A549 (cell line): ENCODE measurements at regions not wholly inside any gene's neighbourhood (a gene's known extent, or its start where the extent isn't known, plus 50 kb on each side); places are given as distances from the start of the nearest gene placed in this dataset.

ENCODE experiments used
- CTCF ChIP-seq: fragments of >200 bp; sonication (Bioruptor Twin); formaldehyde crosslinking; IDR thresholded peaks from 3 replicates; pipeline ENCODE4 v1.5.1; 2016
- MAFK ChIP-seq: fragments of 450-650 bp; IDR thresholded peaks from 2 replicates; pipeline ENCODE4 v1.6.1; 2014; ENCODE audit not compliant: partially characterized antibody
- POLR2A ChIP-seq: IDR thresholded peaks from 2 replicates; pipeline ENCODE4 v1.6.1; 2012; ENCODE audit warnings: mild to moderate bottlenecking, low read length
- RFX5 ChIP-seq: fragments of 450-650 bp; IDR thresholded peaks from 2 replicates; pipeline ENCODE4 v1.7.1; 2014; ENCODE audit warnings: antibody characterized with exemption, mild to moderate bottlenecking, moderate library complexity
- USF2 ChIP-seq: fragments of 450-650 bp; IDR thresholded peaks from 2 replicates; pipeline ENCODE4 v1.6.1; 2014; ENCODE audit warnings: antibody characterized with exemption

GRCh38 chr11:104402812-104403521 is 239.0 kb upstream of the PDGFD start:
- TF ChIP-seq USF2 (no peak), CTCF (no peak), POLR2A (no peak), MAFK (no peak), RFX5 (no peak)
